Prostate gland (tissue), 2 donors: ENCODE measurements at regions not wholly inside any gene's neighbourhood (a gene's known extent, or its start where the extent isn't known, plus 50 kb on each side); places are given as distances from the start of the nearest gene placed in this dataset.
A peak's percentile ranks its signal among the peaks of the same experiment; 100 is the strongest.

ENCODE experiments used
- DNase-seq: peaks from one replicate; pipeline ENCODE4 v3.0.0-alpha.2; 2019; ENCODE audit warnings: low spot score
- H3K27ac ChIP-seq, 2 donors: fragments of 200-600 bp; sonication (generic); 2 replicates each; pipeline ENCODE4 v1.5.1; 2017 to 2019
- H3K27me3 ChIP-seq: fragments of 200-600 bp; sonication (generic); replicated peaks from 2 replicates; pipeline ENCODE4 v1.5.1; 2019; ENCODE audit not compliant: insufficient read depth
- H3K36me3 ChIP-seq, 2 donors: fragments of 200-600 bp; sonication (generic); 1 replicate in 1 of 2; 2 replicates in 1 of 2; pipeline versions ENCODE4 v1.5.1 to v1.8.1; 2017 to 2019
- H3K4me1 ChIP-seq: fragments of 200-600 bp; sonication (generic); replicated peaks from 2 replicates; pipeline ENCODE4 v1.5.1; 2019
- H3K4me3 ChIP-seq, 2 donors: fragments of 200-600 bp; sonication (generic); 2 replicates each; pipeline ENCODE4 v1.5.1; 2017 to 2019
- H3K9me3 ChIP-seq: fragments of 200-600 bp; sonication (generic); 2 replicates; pipeline ENCODE4 v1.5.1; 2017
- CTCF ChIP-seq, 4 experiments: fragments of 200-600 bp in 2 of 4; fragments of 450-650 bp in 2 of 4; sonication (generic) in 2 of 4; IDR thresholded peaks; 1 replicate in 3 of 4; 2 replicates in 1 of 4; pipeline ENCODE4 v1.5.1; 2016 to 2019; ENCODE audit warnings: antibody characterized with exemption in 4 of 4, mild to moderate bottlenecking in 2 of 4, moderate library complexity in 2 of 4
- POLR2A ChIP-seq: fragments of 450-650 bp; IDR thresholded peaks from one replicate; pipeline ENCODE4 v1.6.1; 2016; ENCODE audit warnings: antibody characterized with exemption, mild to moderate bottlenecking
- POLR2AphosphoS5 ChIP-seq: sonication (generic); formaldehyde crosslinking; IDR thresholded peaks from one replicate; pipeline ENCODE4 v1.6.1; 2017; ENCODE audit warnings: antibody characterized with exemption
- WGBS: methylation state at CpG from one replicate; pipeline ENCODE4 v1.1.5; 2018; 5-methylcytosine and 5-hydroxymethylcytosine counted together
- intact Hi-C: fragments of 100-400 bp; cut with DNase I; formaldehyde crosslinking; loops from one replicate; pipeline ENCODE4 v1.14.2; 2022

- Histone ChIP-seq H3K27ac (no peak overlapping the region), H3K4me3 (no peak overlapping the region), H3K36me3 (no peaks in the 10 kb centered on the region), H3K4me1 (no peaks in the 10 kb centered on the region), H3K9me3 (no peaks in the 10 kb centered on the region), H3K27me3 (no peaks in the 10 kb centered on the region)
- intact Hi-C loops = no loop called here
- no peak for DNase-seq
- 39% methylated on average over 4 of the region's 4 CpGs for WGBS
- TF ChIP-seq CTCF (IDR thresholded peaks at IDR 0.05) = peak in 3 of 4 experiments; percentile 10 to 53 (median 23)
- TF ChIP-seq POLR2A = no peak
- no peak for TF ChIP-seq POLR2AphosphoS5
Observed at GRCh38 chr10:52566471-52567246, 205.9 kb downstream of the MBL2 start.

GRCh38 chr10:52567247-52567580, 205.4 kb downstream of the MBL2 start:
- no peak for DNase-seq
- Histone ChIP-seq H3K36me3 (no peaks in the 10 kb centered on the region), H3K27me3 (no peaks in the 10 kb centered on the region), H3K4me1 (no peaks in the 10 kb centered on the region), H3K27ac (no peak overlapping the region), H3K4me3 (no peak overlapping the region), H3K9me3 (no peaks in the 10 kb centered on the region)
- WGBS = 59% methylated on average over 3 of the region's 3 CpGs
- no peak for TF ChIP-seq POLR2A
- TF ChIP-seq POLR2AphosphoS5 = no peak
- no peak for TF ChIP-seq CTCF (IDR thresholded peaks at IDR 0.05)
- intact Hi-C loops = no loop called here

- Histone ChIP-seq H3K27me3 (no peaks in the 10 kb centered on the region), H3K9me3 (no peaks in the 10 kb centered on the region), H3K4me1 (no peaks in the 10 kb centered on the region), H3K27ac (no peak overlapping the region), H3K4me3 (no peak overlapping the region), H3K36me3 (no peaks in the 10 kb centered on the region)
- no peak for DNase-seq
- WGBS = 92% methylated on average over 2 of the region's 2 CpGs
- TF ChIP-seq POLR2AphosphoS5 = no peak
- no peak for TF ChIP-seq CTCF (IDR thresholded peaks at IDR 0.05)
- no peak for TF ChIP-seq POLR2A
- intact Hi-C loops = no loop called here
Observed at GRCh38 chr10:52568309-52568708, 204.3 kb downstream of the MBL2 start.

- Histone ChIP-seq H3K4me3 (no peak overlapping the region), H3K36me3 (no peaks in the 10 kb centered on the region), H3K4me1 (no peaks in the 10 kb centered on the region), H3K9me3 (no peaks in the 10 kb centered on the region), H3K27ac (no peak overlapping the region), H3K27me3 (no peaks in the 10 kb centered on the region)
- 50% methylated on average over 1 of the region's 1 CpG for WGBS
- DNase-seq = no peak
- TF ChIP-seq POLR2AphosphoS5 (no peak), POLR2A (no peak), CTCF (IDR thresholded peaks at IDR 0.05) (no peak)
- intact Hi-C loops = no loop called here
Observed at GRCh38 chr10:52570490-52570889, 202.1 kb downstream of the MBL2 start.

- no peak for DNase-seq
- H3K27ac ChIP-seq = no peak overlapping the region
- no peaks in the 10 kb centered on the region for H3K27me3 ChIP-seq
- H3K9me3 ChIP-seq = no peaks in the 10 kb centered on the region
- TF ChIP-seq POLR2A (no peak), POLR2AphosphoS5 (no peak), CTCF (IDR thresholded peaks at IDR 0.05) (no peak)
- no peaks in the 10 kb centered on the region for H3K4me1 ChIP-seq
- 68% methylated on average over 2 of the region's 2 CpGs for WGBS
- intact Hi-C loops = no loop called here
- no peaks in the 10 kb centered on the region for H3K36me3 ChIP-seq
- no peak overlapping the region for H3K4me3 ChIP-seq
Observed at GRCh38 chr10:52571018-52571417, 201.6 kb downstream of the MBL2 start.
